Adipocyte (in vitro differentiated cells): ENCODE measurements at regions not wholly inside any gene's neighbourhood (a gene's known extent, or its start where the extent isn't known, plus 50 kb on each side); places are given as distances from the start of the nearest gene placed in this dataset.

Experiments used
- DNase-seq: peaks from one replicate; pipeline ENCODE4 v3.0.0-alpha.2; 2015; ENCODE audit warnings: low read depth
- H3K27me3 ChIP-seq: replicated peaks from 2 replicates; pipeline ENCODE4 v1.7.0; 2013; ENCODE audit warnings: mild to moderate bottlenecking, low read length, moderate library complexity; ENCODE audit not compliant: control insufficient read depth, insufficient read depth
- H3K36me3 ChIP-seq: 2 replicates; pipeline ENCODE4 v1.7.0; 2013; ENCODE audit warnings: low read length, mild to moderate bottlenecking, moderate library complexity; ENCODE audit not compliant: control insufficient read depth, insufficient read depth, severe bottlenecking
- H3K4me1 ChIP-seq: 2 replicates; pipeline ENCODE4 v1.7.0; 2013; ENCODE audit warnings: mild to moderate bottlenecking, low read length, moderate library complexity; ENCODE audit not compliant: control insufficient read depth, insufficient read depth
- H3K4me3 ChIP-seq: 2 replicates; pipeline ENCODE4 v1.7.0; 2013; ENCODE audit warnings: mild to moderate bottlenecking, low read length, moderate library complexity
- H3K9ac ChIP-seq: 2 replicates; pipeline ENCODE4 v1.7.0; 2013; ENCODE audit warnings: mild to moderate bottlenecking, low read length, moderate library complexity
- H3K9me3 ChIP-seq: 2 replicates; pipeline ENCODE4 v1.7.0; 2013; ENCODE audit warnings: mild to moderate bottlenecking, low read length, moderate library complexity; ENCODE audit not compliant: control insufficient read depth

DNA sequence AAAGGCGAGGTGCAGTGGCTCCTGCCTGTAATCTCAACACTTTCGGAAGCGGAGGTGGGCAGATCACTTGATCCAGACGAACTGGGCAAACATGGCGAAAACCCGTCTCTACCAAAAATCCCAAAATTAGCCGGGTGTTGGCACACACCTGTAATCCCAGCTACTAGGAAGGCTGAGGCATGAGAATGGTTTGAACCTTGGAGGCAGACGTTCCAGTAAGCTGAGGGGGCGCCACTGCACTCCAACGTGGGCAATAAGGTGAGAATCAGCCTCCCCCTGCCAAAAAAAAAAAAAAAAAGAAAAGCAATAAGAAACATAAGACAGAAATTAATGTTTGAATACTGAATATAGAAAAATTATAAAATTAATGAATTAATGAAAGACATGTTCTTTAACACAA is 928.7 kb downstream of the LRFN5 start:
- no peak for DNase-seq
- Histone ChIP-seq H3K4me3 (no peak overlapping the region), H3K36me3 (no peaks in the 10 kb centered on the region), H3K9me3 (no peaks in the 10 kb centered on the region), H3K4me1 (no peaks in the 10 kb centered on the region), H3K27me3 (no peaks in the 10 kb centered on the region), H3K9ac (no peak overlapping the region)

DNA sequence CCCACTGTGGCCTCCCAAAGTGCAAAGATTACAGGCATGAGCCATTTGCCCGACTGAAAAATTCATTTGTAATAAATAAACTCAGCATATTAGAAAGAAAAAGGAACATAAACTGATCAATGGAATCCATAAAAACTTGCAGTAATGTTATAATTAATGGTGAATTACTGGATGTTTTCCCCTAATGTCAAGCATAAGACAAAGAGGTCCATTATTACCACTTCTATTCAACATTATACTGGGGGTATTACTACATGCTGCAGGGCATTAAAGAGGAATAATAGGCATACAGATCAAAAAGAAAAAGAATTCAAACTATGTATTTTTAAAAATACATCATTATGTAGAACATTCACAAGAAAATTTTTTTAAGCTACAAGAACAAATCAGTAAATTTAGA is 926.8 kb downstream of the LRFN5 start:
- Histone ChIP-seq H3K36me3 (no peaks in the 10 kb centered on the region), H3K9ac (no peak overlapping the region)

DNA sequence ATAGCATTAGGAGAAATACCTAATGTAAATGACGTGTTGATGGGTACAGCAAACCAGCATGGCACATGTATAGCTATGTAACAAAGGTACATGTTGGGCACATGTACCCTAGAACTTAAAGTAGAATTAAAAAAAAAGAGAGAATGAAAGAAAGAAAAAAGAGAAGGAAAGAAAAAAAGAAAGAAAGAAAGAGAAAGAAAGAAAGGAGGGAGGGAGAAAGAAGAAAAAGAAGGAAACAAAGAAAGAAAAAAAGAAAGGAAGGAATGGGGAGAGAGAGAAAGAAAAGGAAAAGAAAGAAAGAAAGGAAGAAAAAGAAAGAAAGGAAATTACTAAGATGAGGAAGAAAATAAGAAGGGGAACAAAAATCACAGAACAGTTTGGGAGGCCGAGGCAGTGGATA is 925.5 kb downstream of the LRFN5 start:
- no peak for DNase-seq
- H3K4me1 ChIP-seq, result no peaks in the 10 kb centered on the region
- H3K36me3 ChIP-seq, result no peaks in the 10 kb centered on the region
- no peak overlapping the region for H3K4me3 ChIP-seq
- H3K9ac ChIP-seq, result no peak overlapping the region
- H3K9me3 ChIP-seq, result no peaks in the 10 kb centered on the region
- no peaks in the 10 kb centered on the region for H3K27me3 ChIP-seq

More for the DNA sequence above, 926.8 kb downstream of the LRFN5 start:
- Histone ChIP-seq H3K27me3 (no peaks in the 10 kb centered on the region), H3K4me3 (no peak overlapping the region), H3K9me3 (no peaks in the 10 kb centered on the region), H3K4me1 (no peaks in the 10 kb centered on the region)
- no peak for DNase-seq

DNA sequence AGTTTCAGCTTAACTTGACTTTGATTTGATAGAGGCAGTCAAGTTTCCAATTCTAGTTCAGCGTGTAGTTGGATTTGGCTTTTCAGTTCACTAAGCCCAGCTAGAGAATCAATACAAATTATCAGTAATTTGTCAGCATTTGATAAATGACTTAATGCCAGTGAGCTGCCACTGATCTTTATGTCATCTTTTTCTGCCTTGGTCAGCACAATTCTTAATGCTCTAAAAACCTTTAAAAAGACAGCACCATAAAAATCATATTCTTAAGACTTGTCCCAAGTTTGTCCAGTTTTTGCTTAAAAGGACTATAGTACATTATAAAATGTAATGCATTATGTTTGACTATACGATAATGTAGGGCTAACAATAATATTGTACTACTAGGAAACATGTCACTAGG is 920.5 kb downstream of the LRFN5 start:
- H3K27me3 ChIP-seq, result no peaks in the 10 kb centered on the region
- DNase-seq, result no peak
- no peaks in the 10 kb centered on the region for H3K36me3 ChIP-seq
- H3K4me3 ChIP-seq, result no peak overlapping the region
- no peaks in the 10 kb centered on the region for H3K4me1 ChIP-seq
- no peaks in the 10 kb centered on the region for H3K9me3 ChIP-seq
- H3K9ac ChIP-seq, result no peak overlapping the region

DNA sequence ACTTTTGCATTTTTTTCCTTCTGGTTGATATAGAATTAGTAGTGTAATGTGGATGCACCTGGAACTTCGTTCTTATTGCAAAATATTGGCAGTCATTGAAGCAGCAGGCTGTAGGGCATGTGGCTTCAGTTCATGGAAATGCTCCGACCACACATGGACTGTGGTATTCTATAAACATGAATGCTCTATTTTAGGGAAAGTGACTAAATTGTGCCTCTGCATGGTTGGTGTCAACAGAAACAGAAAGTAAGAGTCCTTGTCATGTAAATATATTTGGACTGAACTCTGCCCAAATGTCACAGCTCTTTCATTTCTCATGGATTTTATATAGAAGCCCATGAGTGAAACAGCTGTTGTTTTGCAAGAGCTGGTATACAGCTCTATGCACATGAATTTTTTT is 917.0 kb downstream of the LRFN5 start:
- DNase-seq, result no peak
- Histone ChIP-seq H3K9ac (no peak overlapping the region), H3K9me3 (no peaks in the 10 kb centered on the region), H3K36me3 (no peaks in the 10 kb centered on the region), H3K4me3 (no peak overlapping the region), H3K27me3 (no peaks in the 10 kb centered on the region), H3K4me1 (no peaks in the 10 kb centered on the region)

DNA sequence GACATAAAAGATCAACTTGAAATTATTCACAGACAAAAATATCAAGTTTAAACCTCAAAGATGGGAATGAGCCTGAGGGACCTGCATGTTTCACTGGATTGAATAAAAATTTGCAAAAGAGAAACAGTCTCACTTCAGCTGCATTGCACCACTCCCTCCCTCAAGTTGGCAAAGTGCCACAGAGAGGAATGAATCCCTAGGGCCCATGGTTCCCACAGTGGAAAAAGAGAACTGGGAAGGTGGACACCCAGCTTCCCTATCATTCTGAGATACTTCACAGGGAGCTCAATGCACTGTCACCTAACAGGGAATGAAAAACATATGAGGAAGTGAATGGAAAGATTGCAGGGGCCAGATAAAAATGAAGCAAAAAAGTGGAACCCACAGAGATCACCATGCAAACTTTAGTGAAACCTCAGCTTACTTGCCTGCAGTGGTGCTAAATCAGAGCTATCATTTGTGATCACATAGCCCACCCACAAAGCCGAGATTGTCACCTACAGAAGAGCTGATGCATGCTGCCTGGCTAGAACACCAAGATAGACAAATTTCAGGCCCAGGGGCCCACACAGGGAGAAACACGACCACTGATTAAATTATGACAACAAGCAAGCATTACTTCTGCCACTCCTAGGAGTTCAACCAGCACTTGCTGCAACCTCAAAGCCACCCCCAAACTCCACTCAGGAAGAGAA is 911.3 kb downstream of the LRFN5 start:
- H3K4me1 ChIP-seq, result no peaks in the 10 kb centered on the region
- DNase-seq, result no peak
- no peaks in the 10 kb centered on the region for H3K27me3 ChIP-seq
- no peaks in the 10 kb centered on the region for H3K36me3 ChIP-seq
- no peak overlapping the region for H3K4me3 ChIP-seq
- no peak overlapping the region for H3K9ac ChIP-seq
- H3K9me3 ChIP-seq, result no peaks in the 10 kb centered on the region

DNA sequence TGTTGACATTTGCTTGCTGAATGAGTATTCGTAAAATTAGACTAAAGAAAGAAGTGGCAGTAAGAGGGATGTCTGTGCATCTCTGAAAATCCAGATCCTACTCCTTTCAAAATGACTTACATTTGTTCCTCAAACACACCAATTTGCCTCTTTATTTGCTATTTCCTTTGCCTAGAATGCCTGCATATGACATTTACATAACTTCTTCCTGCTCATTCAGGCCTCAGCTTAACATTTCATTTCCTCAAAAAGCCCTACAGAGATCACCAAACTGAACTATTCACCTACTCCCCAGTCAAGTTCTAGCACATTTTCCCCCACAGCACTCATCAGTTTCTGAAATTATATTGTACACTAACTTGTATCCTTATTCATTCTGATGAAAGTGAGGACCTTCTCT is 907.2 kb downstream of the LRFN5 start:
- no peak overlapping the region for H3K9ac ChIP-seq
- no peaks in the 10 kb centered on the region for H3K36me3 ChIP-seq
- H3K4me3 ChIP-seq, result no peak overlapping the region
- H3K27me3 ChIP-seq, result no peaks in the 10 kb centered on the region
- DNase-seq, result no peak
- H3K9me3 ChIP-seq, result no peaks in the 10 kb centered on the region
- H3K4me1 ChIP-seq, result no peaks in the 10 kb centered on the region

DNA sequence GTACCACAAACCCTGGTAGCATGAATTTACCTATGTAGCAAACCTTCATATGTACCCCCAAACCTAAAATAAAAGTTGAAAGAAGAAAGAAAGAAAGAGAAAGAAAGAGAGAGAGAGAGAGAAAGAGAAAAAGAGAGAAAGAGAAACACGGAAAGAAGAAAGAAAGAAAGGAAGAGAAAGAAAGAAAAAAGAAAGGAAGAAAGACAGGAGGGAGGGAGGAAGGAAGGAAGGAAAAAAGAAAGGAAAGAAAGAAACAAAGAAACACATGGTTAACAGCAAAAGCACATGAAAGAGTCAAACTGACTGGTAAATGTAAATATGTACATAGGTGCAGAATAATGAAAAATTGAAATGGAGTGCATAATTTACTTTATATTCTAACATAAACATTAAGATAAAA is 903.4 kb downstream of the LRFN5 start:
- no peak overlapping the region for H3K9ac ChIP-seq
- DNase-seq, result no peak
- H3K4me1 ChIP-seq, result no peaks in the 10 kb centered on the region

DNA sequence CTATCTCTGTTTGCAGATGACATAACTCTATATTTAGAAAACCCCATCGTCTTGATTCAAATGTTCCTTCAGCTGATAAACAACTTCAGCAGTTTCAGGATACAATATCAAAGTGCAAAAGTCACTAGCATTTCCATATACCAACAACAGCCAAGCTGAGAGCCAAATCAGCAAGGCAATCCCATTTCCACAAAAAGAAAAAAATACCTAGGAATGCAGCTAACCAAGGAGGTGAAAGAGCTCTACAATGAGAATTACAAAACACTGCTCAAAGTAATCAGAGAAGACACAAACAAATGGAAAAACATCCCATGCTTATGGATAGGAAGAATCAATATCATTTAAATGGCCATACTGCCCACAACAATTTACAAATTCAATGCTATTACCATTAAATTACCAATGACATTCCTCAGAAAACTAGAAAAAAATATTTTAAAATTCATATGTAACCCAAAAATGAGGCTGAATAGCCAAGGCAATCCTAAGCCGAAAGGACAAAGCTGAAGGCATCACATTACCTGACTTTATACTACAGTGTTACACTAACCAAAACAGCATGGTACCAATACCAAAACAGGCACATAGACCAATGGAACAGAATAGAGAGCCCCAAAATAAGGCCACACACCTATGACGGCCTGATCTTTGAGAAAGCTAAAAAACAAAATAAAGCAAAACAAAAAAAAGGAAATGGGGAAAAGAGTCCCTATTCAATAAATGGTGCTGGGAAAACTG is 901.7 kb downstream of the LRFN5 start:
- Histone ChIP-seq H3K27me3 (no peaks in the 10 kb centered on the region), H3K36me3 (no peaks in the 10 kb centered on the region), H3K9ac (no peak overlapping the region), H3K9me3 (no peaks in the 10 kb centered on the region), H3K4me3 (no peak overlapping the region), H3K4me1 (no peaks in the 10 kb centered on the region)
- DNase-seq, result no peak

More for the DNA sequence above, 903.4 kb downstream of the LRFN5 start:
- H3K27me3 ChIP-seq, result no peaks in the 10 kb centered on the region
- no peaks in the 10 kb centered on the region for H3K9me3 ChIP-seq
- H3K36me3 ChIP-seq, result no peaks in the 10 kb centered on the region
- H3K4me3 ChIP-seq, result no peak overlapping the region

DNA sequence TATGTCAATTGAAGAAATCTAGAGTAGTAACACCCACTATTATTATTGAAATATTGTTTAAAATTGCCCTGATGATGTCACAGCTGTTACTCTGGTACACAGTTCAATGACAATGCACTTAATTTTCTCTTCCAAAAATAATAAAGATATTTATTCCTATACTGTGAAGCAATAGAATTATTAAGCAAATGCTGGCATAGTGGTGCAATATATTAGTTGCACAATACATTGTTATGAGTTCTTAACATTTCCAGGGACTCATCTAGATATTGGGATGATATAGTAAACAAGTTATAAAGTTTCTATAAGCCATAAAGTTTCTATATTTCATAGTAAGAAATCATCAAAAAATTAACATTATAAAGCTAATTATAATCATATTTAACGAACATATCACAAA is 897.8 kb downstream of the LRFN5 start:
- Histone ChIP-seq H3K27me3 (no peaks in the 10 kb centered on the region), H3K9me3 (no peaks in the 10 kb centered on the region), H3K4me1 (no peaks in the 10 kb centered on the region), H3K36me3 (no peaks in the 10 kb centered on the region), H3K9ac (no peak overlapping the region), H3K4me3 (no peak overlapping the region)
- no peak for DNase-seq

DNA sequence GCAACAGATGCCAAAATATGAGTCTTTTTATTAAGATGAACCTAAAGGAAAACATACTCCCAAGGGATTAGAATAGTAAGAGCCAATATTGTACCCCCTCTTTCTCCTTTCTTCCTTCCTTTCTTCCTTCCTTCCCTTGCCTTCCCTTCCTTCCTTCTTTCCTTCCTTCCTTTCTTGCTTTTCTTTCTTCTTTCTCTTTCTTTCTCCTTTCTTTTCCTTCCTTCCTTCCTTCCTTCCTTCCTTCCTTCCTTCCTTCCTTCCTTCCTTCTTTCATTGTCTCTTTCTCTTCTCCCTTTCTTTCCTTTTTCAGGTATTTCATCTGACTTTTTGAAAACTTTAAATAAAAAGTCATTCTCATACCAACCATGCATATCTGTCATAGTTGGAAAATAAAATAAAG is 892.5 kb downstream of the LRFN5 start:
- no peaks in the 10 kb centered on the region for H3K27me3 ChIP-seq
- no peak overlapping the region for H3K9ac ChIP-seq
- H3K4me3 ChIP-seq, result no peak overlapping the region
- H3K4me1 ChIP-seq, result no peaks in the 10 kb centered on the region
- no peaks in the 10 kb centered on the region for H3K9me3 ChIP-seq
- DNase-seq, result no peak
- H3K36me3 ChIP-seq, result no peaks in the 10 kb centered on the region
